ENCODE measurements at regions not wholly inside any gene's neighbourhood (a gene's known extent, or its start where the extent isn't known, plus 50 kb on each side); places are given as distances from the start of the nearest gene placed in this dataset.

DNA sequence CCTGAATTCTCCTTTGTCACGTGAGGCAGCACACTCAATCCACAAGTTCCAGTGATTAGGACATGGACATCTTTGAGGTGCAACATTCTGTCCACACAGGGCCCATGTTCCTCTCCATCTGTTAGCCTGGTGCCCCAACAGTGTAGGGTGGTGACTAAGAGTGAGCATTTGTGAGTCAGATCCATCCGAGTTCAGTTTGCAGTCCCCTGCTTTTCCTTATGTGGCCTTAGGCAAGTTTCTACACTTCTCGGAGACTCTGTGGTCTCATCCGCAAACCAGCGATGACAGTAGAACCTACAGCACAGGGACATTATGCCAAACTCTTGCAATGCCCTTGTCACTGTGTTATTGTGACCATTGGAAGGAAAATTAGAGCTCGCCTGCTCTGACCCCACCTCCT is 178.7 kb upstream of the CDH4 start:
- TF ChIP-seq CTCF (conservative IDR thresholded peaks at IDR 0.05; ENCODE audit: low read depth, low read length) (no peak), MAFK (IDR thresholded peaks at IDR 0.05; ENCODE audit: low read depth, low read length) (no peak), POLR2A (IDR thresholded peaks at IDR 0.05; ENCODE audit: low read depth, low read length) (no peak), CEBPB (IDR thresholded peaks at IDR 0.05; ENCODE audit: low read depth, low read length) (no peak), ELK1 (IDR thresholded peaks at IDR 0.05; ENCODE audit: borderline replicate concordance, low read depth, low read length) (no peak), FOS (IDR thresholded peaks at IDR 0.05; ENCODE audit: low read depth, low read length) (no peak)
